ENCODE measurements at regions not wholly inside any gene's neighbourhood (a gene's known extent, or its start where the extent isn't known, plus 50 kb on each side); places are given as distances from the start of the nearest gene placed in this dataset.

DNA sequence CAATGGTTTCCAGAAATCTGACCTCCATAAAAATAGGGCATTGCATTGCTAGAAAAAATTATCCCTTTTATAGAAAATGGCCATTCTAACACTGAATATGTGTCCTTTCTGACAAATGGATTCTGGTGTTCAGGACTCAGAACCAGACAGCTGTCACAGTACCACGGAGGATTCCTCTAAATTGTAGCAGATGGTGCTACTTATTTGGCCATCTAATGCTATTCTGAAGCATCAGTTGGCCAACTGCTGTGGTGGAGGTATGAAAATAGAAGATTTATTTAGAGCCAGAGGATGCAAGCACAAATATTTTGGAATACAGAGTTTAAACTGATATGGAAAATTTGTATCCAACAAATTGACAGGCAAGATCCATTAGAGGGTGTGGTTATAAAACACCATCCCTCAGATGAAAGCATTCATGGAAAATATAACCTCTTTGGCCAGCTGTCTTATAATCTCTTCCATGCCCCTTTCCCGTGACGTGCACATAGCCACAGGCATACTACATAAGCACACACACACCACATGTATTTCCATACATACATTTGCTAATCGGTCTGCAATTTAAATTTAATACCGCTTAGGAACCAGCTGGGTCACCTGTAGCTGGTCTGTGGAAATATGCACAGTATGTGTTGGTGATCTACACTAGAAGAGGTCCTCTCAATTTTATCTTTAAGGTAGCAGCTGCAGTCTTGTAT is 302.7 kb upstream of the KCNMB2 start:
- TF ChIP-seq POLR2A (IDR thresholded peaks at IDR 0.05; ENCODE audit: low read depth, low read length): no peak
- TF ChIP-seq POLR2AphosphoS5 (IDR thresholded peaks at IDR 0.05; ENCODE audit: low read depth, low read length): no peak
- TF ChIP-seq TAF1 (IDR thresholded peaks at IDR 0.05; ENCODE audit: low read depth, low read length): no peak
- TF ChIP-seq SPI1 (IDR thresholded peaks at IDR 0.05; ENCODE audit: low read depth, low read length): no peak
- no peak for TF ChIP-seq PAX5 (IDR thresholded peaks at IDR 0.05; ENCODE audit: insufficient read depth, low read length, severe bottlenecking)

Measured in GM12891 (cell line).